ENCODE measurements at regions not wholly inside any gene's neighbourhood (a gene's known extent, or its start where the extent isn't known, plus 50 kb on each side); places are given as distances from the start of the nearest gene placed in this dataset.

- H3K4me1 ChIP-seq = no peaks in the 10 kb centered on the region
- no peaks in the 10 kb centered on the region for H3K27me3 ChIP-seq
- in situ Hi-C loops (cut with MboI; ENCODE audit: low sequenced_read_pairs in 4 of 4) = no loop called here
- H3K36me3 ChIP-seq = no peaks in the 10 kb centered on the region
- H3K9me3 ChIP-seq = no peaks in the 10 kb centered on the region
- ATAC-seq (no peak), DNase-seq (no peak)
- TF ChIP-seq POLR2A (IDR thresholded peaks at IDR 0.05) (no peak), CTCF (IDR thresholded peaks at IDR 0.05 in 4 of 5, conservative IDR thresholded peaks at IDR 0.05 in 1 of 5) (no peak)
- intact Hi-C loops (cut with DNase I; ENCODE audit: low total_unique reads) = no loop called here
- H3K4me3 ChIP-seq = no peak overlapping the region
- H3K27ac ChIP-seq = no peak overlapping the region
Observed at GRCh38 chr5:57611177-57611576, 128.6 kb upstream of the ACTBL2 start.

- intact Hi-C loops (cut with DNase I; ENCODE audit: low total_unique reads) (no loop called here), in situ Hi-C loops (cut with MboI; ENCODE audit: low sequenced_read_pairs in 4 of 4) (no loop called here)
- Histone ChIP-seq H3K27me3 (no peaks in the 10 kb centered on the region), H3K4me3 (no peak overlapping the region), H3K9me3 (no peaks in the 10 kb centered on the region), H3K27ac (no peak overlapping the region), H3K36me3 (no peaks in the 10 kb centered on the region), H3K4me1 (no peaks in the 10 kb centered on the region)
- TF ChIP-seq POLR2A (IDR thresholded peaks at IDR 0.05) (no peak), CTCF (IDR thresholded peaks at IDR 0.05 in 4 of 5, conservative IDR thresholded peaks at IDR 0.05 in 1 of 5) (no peak)
- no peak for ATAC-seq
- no peak for DNase-seq
Observed at GRCh38 chr5:57608542-57608941, 125.9 kb upstream of the ACTBL2 start.

GRCh38 chr5:57601996-57602395 is 119.4 kb upstream of the ACTBL2 start:
- no peaks in the 10 kb centered on the region for H3K36me3 ChIP-seq
- ATAC-seq = no peak
- H3K27me3 ChIP-seq = no peaks in the 10 kb centered on the region
- in situ Hi-C loops (cut with MboI; ENCODE audit: low sequenced_read_pairs in 4 of 4) = no loop called here
- no peaks in the 10 kb centered on the region for H3K4me1 ChIP-seq
- intact Hi-C loops (cut with DNase I; ENCODE audit: low total_unique reads) = no loop called here
- no peak overlapping the region for H3K4me3 ChIP-seq
- DNase-seq = no peak
- H3K27ac ChIP-seq = no peak overlapping the region
- TF ChIP-seq CTCF (IDR thresholded peaks at IDR 0.05 in 4 of 5, conservative IDR thresholded peaks at IDR 0.05 in 1 of 5) (no peak), POLR2A (IDR thresholded peaks at IDR 0.05) (no peak)
- no peaks in the 10 kb centered on the region for H3K9me3 ChIP-seq

GRCh38 chr5:57600321-57600720 is 117.7 kb upstream of the ACTBL2 start:
- peaks cover 0 to 8% of the 10 kb centered on the region in 2 donors for H3K4me1 ChIP-seq
- H3K36me3 ChIP-seq = no peaks in the 10 kb centered on the region
- intact Hi-C loops (cut with DNase I; ENCODE audit: low total_unique reads) (no loop called here), in situ Hi-C loops (cut with MboI; ENCODE audit: low sequenced_read_pairs in 4 of 4) (no loop called here)
- ATAC-seq = no peak
- no peaks in the 10 kb centered on the region for H3K9me3 ChIP-seq
- no peak overlapping the region for H3K27ac ChIP-seq
- TF ChIP-seq POLR2A (IDR thresholded peaks at IDR 0.05) (no peak), CTCF (IDR thresholded peaks at IDR 0.05 in 4 of 5, conservative IDR thresholded peaks at IDR 0.05 in 1 of 5) (no peak)
- no peak overlapping the region for H3K4me3 ChIP-seq
- H3K27me3 ChIP-seq = no peaks in the 10 kb centered on the region
- no peak for DNase-seq

- no peaks in the 10 kb centered on the region for H3K27me3 ChIP-seq
- no peak for DNase-seq
- H3K36me3 ChIP-seq = no peaks in the 10 kb centered on the region
- no peak for ATAC-seq
- in situ Hi-C loops (cut with MboI; ENCODE audit: low sequenced_read_pairs in 4 of 4) = no loop called here
- TF ChIP-seq POLR2A (IDR thresholded peaks at IDR 0.05) = no peak
- TF ChIP-seq CTCF (IDR thresholded peaks at IDR 0.05 in 4 of 5, conservative IDR thresholded peaks at IDR 0.05 in 1 of 5) = no peak
- peaks cover 0 to 8% of the 10 kb centered on the region in 2 donors for H3K4me1 ChIP-seq
- intact Hi-C loops (cut with DNase I; ENCODE audit: low total_unique reads) = no loop called here
- H3K4me3 ChIP-seq = no peak overlapping the region
- H3K9me3 ChIP-seq = no peaks in the 10 kb centered on the region
- no peak overlapping the region for H3K27ac ChIP-seq
Observed at GRCh38 chr5:57598756-57599155, 116.1 kb upstream of the ACTBL2 start.
